ENCODE measurements at regions not wholly inside any gene's neighbourhood (a gene's known extent, or its start where the extent isn't known, plus 50 kb on each side); places are given as distances from the start of the nearest gene placed in this dataset.

- TF ChIP-seq CSRNP3 (CRISPR knock-in tag; IDR thresholded peaks at IDR 0.05) (no peak), ZFP30 (CRISPR knock-in tag; IDR thresholded peaks at IDR 0.05) (no peak), GLIS3 (CRISPR knock-in tag; IDR thresholded peaks at IDR 0.05) (no peak), TSHZ2 (CRISPR knock-in tag; IDR thresholded peaks at IDR 0.05) (no peak), PPARA (CRISPR knock-in tag; IDR thresholded peaks at IDR 0.05; ENCODE audit: borderline replicate concordance) (no peak), ESRRG (CRISPR knock-in tag; IDR thresholded peaks at IDR 0.05) (no peak), ZC3H10 (CRISPR knock-in tag; IDR thresholded peaks at IDR 0.05) (no peak), TOX (CRISPR knock-in tag; IDR thresholded peaks at IDR 0.05; ENCODE audit: borderline replicate concordance) (no peak), CSDC2 (CRISPR knock-in tag; IDR thresholded peaks at IDR 0.05) (no peak), ISL1 (CRISPR knock-in tag; IDR thresholded peaks at IDR 0.05) (no peak), ZNF8 (CRISPR knock-in tag; IDR thresholded peaks at IDR 0.05) (no peak), CREB5 (CRISPR knock-in tag; IDR thresholded peaks at IDR 0.05; ENCODE audit: low read depth) (no peak), ARNTL (CRISPR knock-in tag; IDR thresholded peaks at IDR 0.05; ENCODE audit: borderline replicate concordance, low read depth) (no peak), ZFP3 (CRISPR knock-in tag; IDR thresholded peaks at IDR 0.05) (no peak), SNAI2 (CRISPR knock-in tag; IDR thresholded peaks at IDR 0.05) (no peak), ZNF70 (CRISPR knock-in tag; IDR thresholded peaks at IDR 0.05) (no peak), ZNF565 (CRISPR knock-in tag; conservative IDR thresholded peaks at IDR 0.05; ENCODE audit: low read depth) (no peak), POU6F1 (CRISPR knock-in tag; IDR thresholded peaks at IDR 0.05; ENCODE audit: borderline replicate concordance, low read depth) (no peak), OSR1 (CRISPR knock-in tag; IDR thresholded peaks at IDR 0.05) (no peak)
- no peak for ATAC-seq
Measured at GRCh38 chr14:41986700-41987099, 380.0 kb downstream of the LRFN5 start.

- TF ChIP-seq CSDC2 (CRISPR knock-in tag; IDR thresholded peaks at IDR 0.05) (no peak), ZNF565 (CRISPR knock-in tag; conservative IDR thresholded peaks at IDR 0.05; ENCODE audit: low read depth) (no peak), ZFP30 (CRISPR knock-in tag; IDR thresholded peaks at IDR 0.05) (no peak), PPARA (CRISPR knock-in tag; IDR thresholded peaks at IDR 0.05; ENCODE audit: borderline replicate concordance) (no peak), ZNF8 (CRISPR knock-in tag; IDR thresholded peaks at IDR 0.05) (no peak), ZC3H10 (CRISPR knock-in tag; IDR thresholded peaks at IDR 0.05) (no peak), ZFP3 (CRISPR knock-in tag; IDR thresholded peaks at IDR 0.05) (no peak), ISL1 (CRISPR knock-in tag; IDR thresholded peaks at IDR 0.05) (no peak), PATZ1 (CRISPR knock-in tag; IDR thresholded peaks at IDR 0.05; ENCODE audit: borderline replicate concordance) (no peak), SNAI2 (CRISPR knock-in tag; IDR thresholded peaks at IDR 0.05) (no peak), ARNTL (CRISPR knock-in tag; IDR thresholded peaks at IDR 0.05; ENCODE audit: borderline replicate concordance, low read depth) (no peak), POU6F1 (CRISPR knock-in tag; IDR thresholded peaks at IDR 0.05; ENCODE audit: borderline replicate concordance, low read depth) (no peak), CREB5 (CRISPR knock-in tag; IDR thresholded peaks at IDR 0.05; ENCODE audit: low read depth) (no peak), TCF4 (CRISPR knock-in tag; IDR thresholded peaks at IDR 0.05; ENCODE audit: borderline replicate concordance) (no peak), ZNF70 (CRISPR knock-in tag; IDR thresholded peaks at IDR 0.05) (no peak)
Measured at GRCh38 chr14:41986083-41986645, 379.5 kb downstream of the LRFN5 start.

More at GRCh38 chr14:41986083-41986645, 379.5 kb downstream of the LRFN5 start:
- ATAC-seq = no peak
